Right atrium auricular region (tissue), 2 donors: ENCODE measurements at regions not wholly inside any gene's neighbourhood (a gene's known extent, or its start where the extent isn't known, plus 50 kb on each side); places are given as distances from the start of the nearest gene placed in this dataset.

Experiments used
- DNase-seq: peaks from one replicate; pipeline ENCODE4 v3.0.0-alpha.2; 2019; ENCODE audit warnings: low spot score
- H3K27ac ChIP-seq, 2 donors: fragments of 200-600 bp; sonication (generic); 1 replicate in 1 of 2; 2 replicates in 1 of 2; pipeline ENCODE4 v1.5.1; 2016 to 2019
- H3K27me3 ChIP-seq, 2 donors: fragments of 200-600 bp; sonication (generic); one replicate each; pipeline versions ENCODE4 v1.5.1 to v1.6.0; 2017 to 2019
- H3K36me3 ChIP-seq: fragments of 200-600 bp; sonication (generic); one replicate; pipeline ENCODE4 v1.5.1; 2016
- H3K4me1 ChIP-seq, 2 donors: fragments of 200-600 bp; sonication (generic); one replicate each; pipeline versions ENCODE4 v1.5.1 to v1.6.0; 2017 to 2019
- H3K4me3 ChIP-seq, 2 donors: fragments of 200-600 bp; sonication (generic); 1 replicate in 1 of 2; 2 replicates in 1 of 2; pipeline ENCODE4 v1.5.1; 2017 to 2019; ENCODE audit warnings: mild to moderate bottlenecking in 1 of 2, moderate library complexity in 1 of 2
- H3K9me3 ChIP-seq, 2 donors: fragments of 200-600 bp; sonication (generic); one replicate each; pipeline ENCODE4 v1.5.1; 2019
- TF ChIP-seq, protein P1 (sequence below), 2 donors: fragments of 200-600 bp; sonication (generic); IDR thresholded peaks; one replicate each; pipeline ENCODE4 v1.5.1; 2019; ENCODE audit warnings: antibody characterized with exemption in 2 of 2

DNA sequence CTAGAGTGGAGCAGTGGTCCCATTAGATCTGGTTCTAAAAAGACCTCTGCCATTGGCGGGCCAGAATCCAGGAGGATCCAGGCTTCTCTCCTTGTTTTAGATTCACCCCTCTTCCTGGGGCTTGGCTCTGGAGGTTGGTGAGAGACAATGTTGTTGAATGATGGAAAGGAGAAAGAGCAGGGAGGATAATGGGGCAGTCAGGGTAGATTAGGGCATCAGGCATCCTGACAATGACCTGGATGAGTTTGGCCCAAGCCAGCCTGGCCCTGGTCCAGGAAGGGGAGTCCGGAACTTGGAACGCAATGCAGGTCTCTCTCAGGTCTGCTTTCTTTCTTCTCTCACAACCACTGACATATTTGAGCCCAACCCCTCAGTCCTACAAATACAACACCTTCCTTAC lies 260.1 kb upstream of the RASGRP1 start:
- no peak overlapping the region for H3K4me3 ChIP-seq
- H3K27me3 ChIP-seq = no peaks in the 10 kb centered on the region
- no peaks in the 10 kb centered on the region for H3K4me1 ChIP-seq
- TF ChIP-seq, protein P1, sequence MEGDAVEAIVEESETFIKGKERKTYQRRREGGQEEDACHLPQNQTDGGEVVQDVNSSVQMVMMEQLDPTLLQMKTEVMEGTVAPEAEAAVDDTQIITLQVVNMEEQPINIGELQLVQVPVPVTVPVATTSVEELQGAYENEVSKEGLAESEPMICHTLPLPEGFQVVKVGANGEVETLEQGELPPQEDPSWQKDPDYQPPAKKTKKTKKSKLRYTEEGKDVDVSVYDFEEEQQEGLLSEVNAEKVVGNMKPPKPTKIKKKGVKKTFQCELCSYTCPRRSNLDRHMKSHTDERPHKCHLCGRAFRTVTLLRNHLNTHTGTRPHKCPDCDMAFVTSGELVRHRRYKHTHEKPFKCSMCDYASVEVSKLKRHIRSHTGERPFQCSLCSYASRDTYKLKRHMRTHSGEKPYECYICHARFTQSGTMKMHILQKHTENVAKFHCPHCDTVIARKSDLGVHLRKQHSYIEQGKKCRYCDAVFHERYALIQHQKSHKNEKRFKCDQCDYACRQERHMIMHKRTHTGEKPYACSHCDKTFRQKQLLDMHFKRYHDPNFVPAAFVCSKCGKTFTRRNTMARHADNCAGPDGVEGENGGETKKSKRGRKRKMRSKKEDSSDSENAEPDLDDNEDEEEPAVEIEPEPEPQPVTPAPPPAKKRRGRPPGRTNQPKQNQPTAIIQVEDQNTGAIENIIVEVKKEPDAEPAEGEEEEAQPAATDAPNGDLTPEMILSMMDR (IDR thresholded peaks at IDR 0.05) = no peak
- DNase-seq = no peak
- no peaks in the 10 kb centered on the region for H3K9me3 ChIP-seq
- H3K27ac ChIP-seq = no peak overlapping the region
- no peaks in the 10 kb centered on the region for H3K36me3 ChIP-seq

DNA sequence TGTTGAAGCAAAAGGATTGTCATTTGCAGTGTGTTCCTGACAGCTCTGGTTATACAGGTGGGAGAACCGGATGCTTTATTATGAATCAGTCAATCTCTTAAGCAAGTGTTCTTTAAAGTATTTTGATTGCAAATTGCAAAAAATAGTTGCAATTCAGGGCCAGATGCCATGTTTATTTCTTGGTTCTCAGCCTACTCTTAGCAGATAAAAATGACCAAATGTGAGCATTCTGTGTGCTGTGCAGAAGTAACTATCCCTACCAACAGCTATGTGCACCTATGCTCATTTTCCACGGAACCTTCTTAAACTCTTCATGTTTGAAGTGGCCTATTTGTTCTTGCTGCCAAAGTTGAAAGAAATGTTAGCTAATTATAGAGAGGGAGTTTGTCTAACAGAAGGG lies 262.3 kb upstream of the RASGRP1 start:
- Histone ChIP-seq H3K27ac (no peak overlapping the region), H3K4me1 (no peaks in the 10 kb centered on the region), H3K4me3 (no peak overlapping the region), H3K36me3 (no peaks in the 10 kb centered on the region), H3K9me3 (no peaks in the 10 kb centered on the region), H3K27me3 (no peaks in the 10 kb centered on the region)
- no peak for DNase-seq
- TF ChIP-seq, protein P1 (IDR thresholded peaks at IDR 0.05) = no peak

DNA sequence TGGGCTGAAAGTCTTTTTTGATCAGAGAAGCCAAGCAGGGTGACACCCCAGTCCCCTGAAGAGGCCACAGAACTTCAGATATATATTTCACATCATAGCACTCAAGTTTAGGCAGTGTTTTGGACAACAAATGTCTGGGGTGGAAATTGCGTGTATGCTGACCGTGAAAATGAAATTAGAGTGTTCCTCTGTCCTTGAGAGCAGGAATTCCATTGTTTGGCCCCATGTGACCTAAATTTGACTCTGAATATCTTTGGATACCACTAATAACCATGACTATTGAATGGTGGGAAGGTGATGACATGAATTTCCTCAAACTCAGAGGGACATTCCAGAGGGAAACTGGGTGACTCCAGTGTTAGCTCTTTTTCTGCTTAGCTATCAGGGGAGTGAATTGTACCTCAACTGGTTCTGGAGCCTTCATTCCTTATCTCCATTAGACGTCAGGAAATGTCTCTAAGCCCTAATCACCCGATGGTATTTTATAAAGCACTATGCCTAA lies 263.5 kb upstream of the RASGRP1 start:
- no peak for DNase-seq
- TF ChIP-seq, protein P1 (IDR thresholded peaks at IDR 0.05) = no peak
- Histone ChIP-seq H3K4me1 (no peaks in the 10 kb centered on the region), H3K27ac (no peak overlapping the region), H3K36me3 (no peaks in the 10 kb centered on the region), H3K27me3 (no peaks in the 10 kb centered on the region), H3K9me3 (no peaks in the 10 kb centered on the region), H3K4me3 (no peak overlapping the region)

DNA sequence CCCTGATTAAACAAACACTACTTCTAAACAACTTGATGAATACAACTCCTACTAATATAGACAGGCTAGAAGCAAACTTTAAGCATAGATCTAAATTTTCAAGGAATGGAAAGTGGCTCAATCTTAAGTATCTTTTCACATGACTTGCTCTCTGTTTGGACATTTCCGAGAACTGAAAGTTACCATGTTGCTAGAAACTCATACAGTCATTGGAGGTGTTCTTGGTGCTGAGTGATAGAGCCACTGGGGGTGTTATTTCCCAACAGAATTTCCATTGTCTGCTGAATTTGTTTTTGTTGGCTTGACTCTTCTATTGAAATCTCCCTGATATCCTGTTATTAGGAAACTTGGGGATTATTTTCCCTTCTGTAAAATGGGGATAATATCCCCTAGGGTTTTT lies 264.5 kb upstream of the RASGRP1 start:
- Histone ChIP-seq H3K4me3 (no peak overlapping the region), H3K27me3 (no peaks in the 10 kb centered on the region), H3K27ac (no peak overlapping the region), H3K36me3 (no peaks in the 10 kb centered on the region), H3K4me1 (no peaks in the 10 kb centered on the region), H3K9me3 (no peaks in the 10 kb centered on the region)
- TF ChIP-seq, protein P1 (IDR thresholded peaks at IDR 0.05) = no peak
- DNase-seq = no peak

DNA sequence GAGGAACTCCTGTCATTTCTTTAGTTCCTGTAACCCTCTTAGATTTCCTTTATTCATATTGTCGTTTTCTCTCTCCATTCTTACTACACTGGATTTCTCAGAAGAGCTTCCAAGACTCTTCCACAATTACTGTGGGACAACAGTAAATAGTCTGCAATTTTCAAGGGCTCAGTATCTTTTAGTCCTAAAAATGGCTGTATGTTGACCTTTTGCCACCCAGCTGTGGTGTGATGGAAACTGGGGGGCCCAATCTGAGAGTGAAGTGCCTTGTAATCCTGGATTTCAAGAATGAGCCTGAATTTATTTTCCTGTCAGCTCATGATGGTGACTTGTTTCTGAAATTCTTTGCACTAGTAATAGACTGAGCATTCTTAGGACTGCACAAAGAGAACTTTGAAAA lies 277.6 kb upstream of the RASGRP1 start:
- Histone ChIP-seq H3K27me3 (no peaks in the 10 kb centered on the region), H3K27ac (no peak overlapping the region), H3K36me3 (no peaks in the 10 kb centered on the region), H3K4me3 (no peak overlapping the region), H3K9me3 (no peaks in the 10 kb centered on the region), H3K4me1 (no peaks in the 10 kb centered on the region)
- DNase-seq = no peak
- TF ChIP-seq, protein P1 (IDR thresholded peaks at IDR 0.05) = no peak

DNA sequence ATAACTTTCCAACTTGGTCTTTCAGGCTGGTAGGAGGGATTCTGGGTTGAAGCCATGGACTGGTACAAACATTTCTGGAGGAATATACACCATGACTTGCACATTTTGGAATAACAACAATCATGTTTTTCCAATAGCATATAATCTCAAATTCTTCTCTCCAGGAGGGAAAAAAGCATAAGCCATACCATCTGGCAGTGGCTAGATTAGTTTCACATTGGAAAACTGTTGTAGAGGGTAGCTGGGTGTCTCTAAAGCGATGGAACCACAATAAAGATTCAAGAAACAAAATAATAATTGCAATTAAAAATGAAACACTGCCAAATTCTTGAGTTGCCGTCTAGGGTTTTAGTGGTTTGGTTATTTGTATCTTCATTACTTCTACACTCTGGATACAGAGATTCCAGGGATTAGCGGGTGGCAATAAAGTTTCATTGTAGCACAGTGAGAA lies 278.5 kb upstream of the RASGRP1 start:
- Histone ChIP-seq H3K36me3 (no peaks in the 10 kb centered on the region), H3K4me1 (no peaks in the 10 kb centered on the region), H3K4me3 (no peak overlapping the region), H3K27ac (no peak overlapping the region), H3K9me3 (no peaks in the 10 kb centered on the region), H3K27me3 (no peaks in the 10 kb centered on the region)
- no peak for DNase-seq
- TF ChIP-seq, protein P1 (IDR thresholded peaks at IDR 0.05) = no peak
